ENCODE measurements at regions not wholly inside any gene's neighbourhood (a gene's known extent, or its start where the extent isn't known, plus 50 kb on each side); places are given as distances from the start of the nearest gene placed in this dataset.

- TF ChIP-seq POLR2A (IDR thresholded peaks at IDR 0.05) = no peak
- no peak for TF ChIP-seq CTCF (IDR thresholded peaks at IDR 0.05)
Measured at GRCh38 chr2:39558906-39559305, 106.8 kb upstream of the TMEM178A start.
